H1 (cell line): ENCODE measurements at regions not wholly inside any gene's neighbourhood (a gene's known extent, or its start where the extent isn't known, plus 50 kb on each side); places are given as distances from the start of the nearest gene placed in this dataset.

Experiments used
- CTCF ChIA-PET: fragments of 300-600 bp; sonication (Branson Sonifier 250); formaldehyde crosslinking; loops from one replicate; lab custom pipeline; 2021; ENCODE audit not compliant: partially characterized antibody; lab: Charles Lee
- POLR2A ChIA-PET: fragments of 300-600 bp; sonication (Branson Sonifier 250); formaldehyde crosslinking; loops from one replicate; lab custom pipeline; 2021; ENCODE audit warnings: inconsistent platforms; ENCODE audit not compliant: partially characterized antibody; lab: Charles Lee
- DNase-seq, 2 experiments: peaks; one replicate each; pipeline versions ENCODE4 v3.0.0 to v3.0.0-alpha.2; 2010 to 2022; ENCODE audit warnings: low spot score in 2 of 2, low read depth in 1 of 2, mixed read lengths in 1 of 2
- FAIRE-seq: peaks from 2 replicates; lab custom pipeline; 2011; peaks lifted over from hg19 to GRCh38; lab: Jason Lieb, UNC
- H2AFZ ChIP-seq: 2 replicates; pipeline ENCODE4 v1.8.1; 2012; ENCODE audit warnings: low read length, inconsistent platforms
- H2AK5ac ChIP-seq: 2 replicates; pipeline ENCODE4 v1.6.1; 2013; ENCODE audit warnings: low read depth, low read length
- H2BK120ac ChIP-seq: replicated peaks from 2 replicates; pipeline ENCODE3; 2013; ENCODE audit warnings: low read depth, low read length, inconsistent platforms
- H2BK12ac ChIP-seq: 2 replicates; pipeline ENCODE4 v1.6.1; 2013; ENCODE audit warnings: low read depth, low read length
- H2BK15ac ChIP-seq: 2 replicates; pipeline ENCODE4 v1.6.1; 2013; ENCODE audit warnings: low read length
- H2BK20ac ChIP-seq: 2 replicates; pipeline ENCODE4 v1.6.1; 2013; ENCODE audit warnings: low read length
- H2BK5ac ChIP-seq: 2 replicates; pipeline ENCODE4 v1.6.1; 2013; ENCODE audit warnings: low read depth, low read length
- H3K14ac ChIP-seq: 2 replicates; pipeline ENCODE4 v1.6.1; 2013; ENCODE audit warnings: inconsistent platforms; ENCODE audit not compliant: insufficient read length
- H3K18ac ChIP-seq: 2 replicates; pipeline ENCODE4 v1.6.1; 2013; ENCODE audit warnings: low read length; ENCODE audit errors: extremely low read depth
- H3K23ac ChIP-seq: 2 replicates; pipeline ENCODE4 v1.6.1; 2013; ENCODE audit warnings: inconsistent platforms; ENCODE audit not compliant: insufficient read length
- H3K23me2 ChIP-seq: 2 replicates; pipeline ENCODE4 v1.6.1; 2013; ENCODE audit warnings: low read depth, low read length
- H3K27ac ChIP-seq: 2 replicates; pipeline ENCODE4 v1.6.1; 2011; ENCODE audit warnings: low read depth, low read length, inconsistent platforms
- H3K27me3 ChIP-seq, 4 experiments: replicated peaks in 1 of 4; 1 replicate in 1 of 4; 2 replicates in 3 of 4; pipeline versions ENCODE4 v1.6.1 to v1.8.1; 2011 to 2013; ENCODE audit warnings: low read length in 3 of 4, mild to moderate bottlenecking in 3 of 4, inconsistent platforms in 2 of 4, mixed read lengths in 2 of 4, moderate library complexity in 1 of 4; ENCODE audit not compliant: control insufficient read depth in 3 of 4, insufficient read depth in 3 of 4; ENCODE audit errors: extremely low read depth in 1 of 4
- H3K36me3 ChIP-seq, 4 experiments: 2 replicates each; pipeline versions ENCODE4 v1.6.1 to v1.8.1; 2011 to 2013; ENCODE audit warnings: mild to moderate bottlenecking in 4 of 4, low read length in 3 of 4, moderate library complexity in 2 of 4, control low read depth in 1 of 4, inconsistent platforms in 1 of 4; ENCODE audit not compliant: insufficient read depth in 4 of 4, control insufficient read depth in 2 of 4
- H3K4ac ChIP-seq: replicated peaks from 2 replicates; pipeline ENCODE3; 2013; ENCODE audit warnings: low read length, low read depth, mixed read lengths, inconsistent platforms; ENCODE audit not compliant: insufficient read length
- H3K4me1 ChIP-seq, 4 experiments: replicated peaks in 1 of 4; 1 replicate in 1 of 4; 2 replicates in 3 of 4; pipeline versions ENCODE4 v1.6.1 to v1.8.1; 2011 to 2013; ENCODE audit warnings: low read length in 3 of 4, inconsistent platforms in 2 of 4, mixed read lengths in 1 of 4; ENCODE audit not compliant: insufficient read depth in 4 of 4, control insufficient read depth in 3 of 4
- H3K4me2 ChIP-seq, 2 experiments: 2 replicates each; pipeline versions ENCODE4 v1.6.1 to v1.8.1; 2011 to 2013; ENCODE audit warnings: low read depth in 2 of 2, low read length in 2 of 2, control low read depth in 1 of 2, inconsistent platforms in 1 of 2, mild to moderate bottlenecking in 1 of 2; ENCODE audit not compliant: insufficient read depth in 1 of 2
- H3K4me3 ChIP-seq, 4 experiments: fragments of 200-600, 300-600 bp in 1 of 4; sonication (generic), shearing (Covaris generic), sonication (Bioruptor Twin) in 1 of 4; 2 replicates each; pipeline versions ENCODE4 v1.5.1 to v1.8.1; 2011 to 2016; ENCODE audit warnings: low read length in 4 of 4, low read depth in 3 of 4, control low read depth in 2 of 4, inconsistent platforms in 2 of 4, mild to moderate bottlenecking in 2 of 4, mixed read lengths in 1 of 4, moderate library complexity in 1 of 4; ENCODE audit not compliant: insufficient read depth in 2 of 4; ENCODE audit errors: extremely low read depth in 1 of 4
- H3K56ac ChIP-seq: replicated peaks from 2 replicates; pipeline ENCODE3; 2013; ENCODE audit warnings: low read depth, mild to moderate bottlenecking, mixed read lengths, low read length, inconsistent platforms; ENCODE audit not compliant: insufficient read length
- H3K79me1 ChIP-seq: 2 replicates; pipeline ENCODE4 v1.6.1; 2013; ENCODE audit warnings: low read depth, low read length, control low read depth
- H3K79me2 ChIP-seq, 2 experiments: 2 replicates each; pipeline versions ENCODE4 v1.6.1 to v1.8.1; 2012 to 2013; ENCODE audit warnings: low read length in 2 of 2, mild to moderate bottlenecking in 2 of 2, inconsistent platforms in 1 of 2; ENCODE audit not compliant: insufficient read depth in 2 of 2, control insufficient read depth in 1 of 2
- H3K9ac ChIP-seq, 4 experiments: replicated peaks in 1 of 4; 1 replicate in 1 of 4; 2 replicates in 3 of 4; pipeline versions ENCODE4 v1.6.1 to v1.8.1; 2011 to 2013; ENCODE audit warnings: low read depth in 3 of 4, low read length in 3 of 4, control low read depth in 2 of 4, mild to moderate bottlenecking in 2 of 4, moderate library complexity in 2 of 4, inconsistent platforms in 1 of 4; ENCODE audit errors: extremely low read depth in 1 of 4
- H3K9me3 ChIP-seq, 2 experiments: 2 replicates each; pipeline versions ENCODE4 v1.6.1 to v1.8.1; 2012 to 2013; ENCODE audit warnings: mild to moderate bottlenecking in 2 of 2, moderate library complexity in 2 of 2, control low read depth in 1 of 2, inconsistent platforms in 1 of 2, low read depth in 1 of 2, low read length in 1 of 2, mixed read lengths in 1 of 2; ENCODE audit not compliant: insufficient read depth in 2 of 2
- H4K20me1 ChIP-seq, 2 experiments: replicated peaks in 1 of 2; 2 replicates each; pipeline versions ENCODE3 to v1.8.1; 2011 to 2013; ENCODE audit warnings: inconsistent platforms in 2 of 2, low read length in 2 of 2, mild to moderate bottlenecking in 1 of 2; ENCODE audit not compliant: insufficient read depth in 2 of 2, control insufficient read depth in 1 of 2
- H4K5ac ChIP-seq: 2 replicates; pipeline ENCODE4 v1.6.1; 2013; ENCODE audit warnings: low read length, low read depth, mixed read lengths, inconsistent platforms; ENCODE audit not compliant: insufficient read length
- H4K8ac ChIP-seq: 2 replicates; pipeline ENCODE4 v1.8.0; 2013; ENCODE audit warnings: mild to moderate bottlenecking, moderate library complexity, low read length, inconsistent platforms; ENCODE audit not compliant: insufficient read depth; ENCODE audit errors: extremely low read depth
- H4K91ac ChIP-seq: replicated peaks from 2 replicates; pipeline ENCODE3; 2013; ENCODE audit warnings: low read length, mixed read lengths, inconsistent platforms; ENCODE audit not compliant: insufficient read length
- BRCA1 ChIP-seq: IDR thresholded peaks from 2 replicates; pipeline ENCODE4 v1.6.1; 2012; ENCODE audit warnings: low read depth, low read length, improper control_type of control experiment
- CREB1 ChIP-seq: IDR thresholded peaks from 2 replicates; pipeline ENCODE4 v1.6.1; 2012; ENCODE audit warnings: inconsistent platforms
- FOSL1 ChIP-seq: IDR thresholded peaks from 2 replicates; pipeline ENCODE4 v1.6.1; 2011; ENCODE audit warnings: mild to moderate bottlenecking, low read depth, low read length, moderate library complexity; ENCODE audit not compliant: insufficient read depth
- GTF2F1 ChIP-seq: IDR thresholded peaks from 2 replicates; pipeline ENCODE4 v1.6.1; 2012; ENCODE audit warnings: low read depth, low read length, improper control_type of control experiment, borderline replicate concordance
- HDAC6 ChIP-seq: IDR thresholded peaks from one replicate; pipeline ENCODE4 v1.7.1; 2012; ENCODE audit warnings: low read depth, mild to moderate bottlenecking, inconsistent platforms, low read length, moderate library complexity
- PHF8 ChIP-seq: fragments of 200-600 bp; sonication (generic); conservative IDR thresholded peaks from 2 replicates; pipeline ENCODE4 v1.7.1; 2012; ENCODE audit warnings: low read depth, mild to moderate bottlenecking, inconsistent platforms, low read length, moderate library complexity
- SIN3A ChIP-seq, 2 experiments: IDR thresholded peaks in 1 of 2; conservative IDR thresholded peaks in 1 of 2; 2 replicates each; pipeline ENCODE4 v1.6.1; 2011 to 2012; ENCODE audit warnings: low read length in 2 of 2, improper control_type of control experiment in 1 of 2, low read depth in 1 of 2, mild to moderate bottlenecking in 1 of 2
- SP4 ChIP-seq: IDR thresholded peaks from 2 replicates; pipeline ENCODE4 v1.6.1; 2012; ENCODE audit warnings: low read length, inconsistent platforms
- SUZ12 ChIP-seq: fragments of 200-600 bp; sonication (generic); IDR thresholded peaks from 2 replicates; pipeline ENCODE4 v1.6.1; 2012; ENCODE audit warnings: mild to moderate bottlenecking, inconsistent platforms, low read length, moderate library complexity, mixed read lengths
- YY1 ChIP-seq: IDR thresholded peaks from 2 replicates; pipeline ENCODE4 v1.6.1; 2011; ENCODE audit warnings: low read depth, mild to moderate bottlenecking, low read length
- WGBS, 2 experiments: shearing (Covaris generic) in 1 of 2; methylation state at CpG; one replicate each; pipeline versions ENCODE4 v1.1.6 to v1.1.7; 2013 to 2015; ENCODE audit warnings: low lambda C conversion rate in 2 of 2, mixed read lengths in 2 of 2, inconsistent platforms in 1 of 2, low coverage in 1 of 2, missing lambda C conversion rate in 1 of 2; ENCODE audit not compliant: insufficient replicate concordance in 2 of 2, insufficient coverage in 1 of 2, insufficient read length in 1 of 2; ENCODE audit errors: extremely low coverage in 1 of 2, missing lambda C conversion rate in 1 of 2; 5-methylcytosine and 5-hydroxymethylcytosine counted together
- TF ChIP-seq, protein P1 (sequence below), 3 experiments: IDR thresholded peaks; 1 replicate in 2 of 3; 2 replicates in 1 of 3; pipeline versions ENCODE4 v1.5.1 to v1.6.1; 2011; ENCODE audit warnings: low read length in 3 of 3, mild to moderate bottlenecking in 3 of 3, inconsistent platforms in 2 of 3, low read depth in 1 of 3, moderate library complexity in 1 of 3; ENCODE audit not compliant: insufficient read depth in 1 of 3; ENCODE audit errors: control extremely low read depth in 1 of 3
- TF ChIP-seq, protein P2 (sequence below): IDR thresholded peaks from 2 replicates; pipeline ENCODE4 v1.6.1; 2012; ENCODE audit warnings: inconsistent platforms

GRCh38 chr2:43055985-43056384 lies 170.4 kb downstream of the ZFP36L2 start:
- H4K20me1 ChIP-seq, result no peaks in the 10 kb centered on the region
- no peaks in the 10 kb centered on the region for H3K23me2 ChIP-seq
- no peak overlapping the region for H2BK20ac ChIP-seq
- WGBS, 2 experiments, result 67% methylated on average over 3 of the region's 3 CpGs; no CpG with 5 or more reads in 1 of the 2 experiments
- no peak overlapping the region for H2BK120ac ChIP-seq
- no peak overlapping the region for H3K4ac ChIP-seq
- DNase-seq, result no peak
- H3K79me2 ChIP-seq, result no peaks in the 10 kb centered on the region
- H4K91ac ChIP-seq, result no peak overlapping the region
- no peak overlapping the region for H3K23ac ChIP-seq
- no peak overlapping the region for H4K5ac ChIP-seq
- ChIA-PET POLR2A (interaction anchor here (0.5 kb wide), 1 partner anchor 201 kb away, joined by 3 read pairs; no protein-coding TSS in a partner anchor), CTCF (interaction anchor here (0.6 to 1.4 kb wide), 10 partner anchors 9 to 521 kb away, joined by 3 to 4 read pairs (median 3); no protein-coding TSS in a partner anchor)
- no peak overlapping the region for H4K8ac ChIP-seq
- H3K14ac ChIP-seq, result no peak overlapping the region
- no peak overlapping the region for H3K4me2 ChIP-seq
- no peak overlapping the region for H3K18ac ChIP-seq
- peaks cover 7 to 18% (median 11%) of the 10 kb centered on the region in 4 experiments for H3K4me1 ChIP-seq
- no peak overlapping the region for H3K56ac ChIP-seq
- H2AFZ ChIP-seq, result no peak overlapping the region
- TF ChIP-seq SP4 (no peak), BRCA1 (no peak), YY1 (no peak), GTF2F1 (no peak), SUZ12 (no peak), SIN3A (conservative IDR thresholded peaks at IDR 0.05 in 1 of 2, IDR thresholded peaks at IDR 0.05 in 1 of 2; ENCODE audit: low read depth in 1 of 2, low read length in 2 of 2) (no peak), PHF8 (no peak), CREB1 (no peak), HDAC6 (no peak), FOSL1 (no peak)
- TF ChIP-seq, protein P1, sequence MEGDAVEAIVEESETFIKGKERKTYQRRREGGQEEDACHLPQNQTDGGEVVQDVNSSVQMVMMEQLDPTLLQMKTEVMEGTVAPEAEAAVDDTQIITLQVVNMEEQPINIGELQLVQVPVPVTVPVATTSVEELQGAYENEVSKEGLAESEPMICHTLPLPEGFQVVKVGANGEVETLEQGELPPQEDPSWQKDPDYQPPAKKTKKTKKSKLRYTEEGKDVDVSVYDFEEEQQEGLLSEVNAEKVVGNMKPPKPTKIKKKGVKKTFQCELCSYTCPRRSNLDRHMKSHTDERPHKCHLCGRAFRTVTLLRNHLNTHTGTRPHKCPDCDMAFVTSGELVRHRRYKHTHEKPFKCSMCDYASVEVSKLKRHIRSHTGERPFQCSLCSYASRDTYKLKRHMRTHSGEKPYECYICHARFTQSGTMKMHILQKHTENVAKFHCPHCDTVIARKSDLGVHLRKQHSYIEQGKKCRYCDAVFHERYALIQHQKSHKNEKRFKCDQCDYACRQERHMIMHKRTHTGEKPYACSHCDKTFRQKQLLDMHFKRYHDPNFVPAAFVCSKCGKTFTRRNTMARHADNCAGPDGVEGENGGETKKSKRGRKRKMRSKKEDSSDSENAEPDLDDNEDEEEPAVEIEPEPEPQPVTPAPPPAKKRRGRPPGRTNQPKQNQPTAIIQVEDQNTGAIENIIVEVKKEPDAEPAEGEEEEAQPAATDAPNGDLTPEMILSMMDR (IDR thresholded peaks at IDR 0.05; ENCODE audit: control extremely low read depth in 1 of 3, insufficient read depth in 1 of 3, low read depth in 1 of 3, low read length in 3 of 3), result no peak
- TF ChIP-seq, protein P2, sequence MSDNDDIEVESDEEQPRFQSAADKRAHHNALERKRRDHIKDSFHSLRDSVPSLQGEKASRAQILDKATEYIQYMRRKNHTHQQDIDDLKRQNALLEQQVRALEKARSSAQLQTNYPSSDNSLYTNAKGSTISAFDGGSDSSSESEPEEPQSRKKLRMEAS, result no peak
- no peak overlapping the region for H2BK12ac ChIP-seq
- H3K27ac ChIP-seq, result no peak overlapping the region
- H3K9ac ChIP-seq, result no peak overlapping the region
- no peak overlapping the region for H2AK5ac ChIP-seq
- H3K9me3 ChIP-seq, result no peaks in the 10 kb centered on the region
- H3K79me1 ChIP-seq, result no peaks in the 10 kb centered on the region
- no peak overlapping the region for H2BK5ac ChIP-seq
- no peaks in the 10 kb centered on the region; a peak in 1 of 7 replicates for H3K27me3 ChIP-seq
- no peak overlapping the region for H3K4me3 ChIP-seq
- no peak for FAIRE-seq
- no peaks in the 10 kb centered on the region for H3K36me3 ChIP-seq
- H2BK15ac ChIP-seq, result no peak overlapping the region
